HL-60/S4 treated with phorbol 12-myristate 13-acetate at 8.2 ng/mL for 4 days and 3 days (cell line): ENCODE measurements at regions not wholly inside any gene's neighbourhood (a gene's known extent, or its start where the extent isn't known, plus 50 kb on each side); places are given as distances from the start of the nearest gene placed in this dataset.
"Not testable (repeated sequence)": the region's sequence is repeated elsewhere in the genome, so short reads cannot be mapped to it uniquely, and the experiment has no call there.

Source experiments
- in situ Hi-C: fragments of 300-500 bp; cut with MboI; formaldehyde crosslinking; loops from 2 replicates; pipeline ENCODE4 v1.15.0; 2022; ENCODE audit warnings: low sequenced_read_pairs

GRCh38 chr1:157460381-157460780 is 91.9 kb downstream of the FCRL5 start:
- in situ Hi-C loops: no loop called here

- in situ Hi-C loops: no loop called here
Measured at GRCh38 chr1:157457279-157457678, 95.0 kb downstream of the FCRL5 start.

GRCh38 chr1:157455318-157455717 is 97.0 kb downstream of the FCRL5 start:
- in situ Hi-C loops: no loop called here

- in situ Hi-C loops: no loop called here
Measured at GRCh38 chr1:157450106-157450505, 102.2 kb downstream of the FCRL5 start.

GRCh38 chr1:157448636-157449035 is 103.7 kb downstream of the FCRL5 start:
- in situ Hi-C loops: no loop called here

- in situ Hi-C loops: not testable (repeated sequence)
Measured at GRCh38 chr1:157446356-157446755, 106.0 kb downstream of the FCRL5 start.

GRCh38 chr1:157445616-157446140 is 106.6 kb downstream of the FCRL5 start:
- in situ Hi-C loops: not testable (repeated sequence)

- in situ Hi-C loops: no loop called here
Measured at GRCh38 chr1:157442065-157442464, 110.2 kb downstream of the FCRL5 start.

GRCh38 chr1:157439302-157439954 is 112.9 kb downstream of the FCRL5 start:
- in situ Hi-C loops: no loop called here

GRCh38 chr1:157438613-157439012 is 113.7 kb downstream of the FCRL5 start:
- in situ Hi-C loops: no loop called here

- in situ Hi-C loops: no loop called here
Measured at GRCh38 chr1:157438146-157438545, 114.2 kb downstream of the FCRL5 start.

- in situ Hi-C loops: no loop called here
Measured at GRCh38 chr1:157437296-157437695, 115.0 kb downstream of the FCRL5 start.

GRCh38 chr1:157431751-157432150 is 120.6 kb downstream of the FCRL5 start:
- in situ Hi-C loops: no loop called here

GRCh38 chr1:157429601-157430240 is 122.6 kb downstream of the FCRL5 start:
- in situ Hi-C loops: no loop called here

- in situ Hi-C loops: not testable (repeated sequence)
Measured at GRCh38 chr1:157423764-157424163, 128.6 kb downstream of the FCRL5 start.

- in situ Hi-C loops: no loop called here
Measured at GRCh38 chr1:157419845-157420542, 132.3 kb downstream of the FCRL5 start.

- in situ Hi-C loops: no loop called here
Measured at GRCh38 chr1:157418659-157419058, 133.7 kb downstream of the FCRL5 start.

- in situ Hi-C loops: no loop called here
Measured at GRCh38 chr1:157418231-157418630, 134.1 kb downstream of the FCRL5 start.

- in situ Hi-C loops: no loop called here
Measured at GRCh38 chr1:157415661-157416060, 136.7 kb downstream of the FCRL5 start.

- in situ Hi-C loops: no loop called here
Measured at GRCh38 chr1:157412308-157412707, 140.0 kb downstream of the FCRL5 start.

GRCh38 chr1:157411769-157412168 is 140.5 kb downstream of the FCRL5 start:
- in situ Hi-C loops: no loop called here

GRCh38 chr1:157411064-157411463 is 141.3 kb downstream of the FCRL5 start:
- in situ Hi-C loops: no loop called here
